Ramos (cell line): ENCODE measurements at regions not wholly inside any gene's neighbourhood (a gene's known extent, or its start where the extent isn't known, plus 50 kb on each side); places are given as distances from the start of the nearest gene placed in this dataset.

Source experiments
- in situ Hi-C: fragments of 300-500 bp; cut with MboI; formaldehyde crosslinking; loops from one replicate; pipeline ENCODE4 v1.14.3; 2022; ENCODE audit warnings: low sequenced_read_pairs; ENCODE audit not compliant: unreplicated experiment

- in situ Hi-C loops, result no loop called here
Measured at GRCh38 chr5:125377141-125377540, 630.7 kb upstream of the ZNF608 start.

GRCh38 chr5:125381290-125381689 is 634.9 kb upstream of the ZNF608 start:
- in situ Hi-C loops, result no loop called here

GRCh38 chr5:125384071-125384470 is 637.6 kb upstream of the ZNF608 start:
- in situ Hi-C loops, result no loop called here

- in situ Hi-C loops, result no loop called here
Measured at GRCh38 chr5:125390326-125390725, 643.9 kb upstream of the ZNF608 start.

GRCh38 chr5:125393221-125393815 is 646.9 kb upstream of the ZNF608 start:
- in situ Hi-C loops, result no loop called here

GRCh38 chr5:125394661-125395280 is 648.3 kb upstream of the ZNF608 start:
- in situ Hi-C loops, result no loop called here

GRCh38 chr5:125396462-125396861 is 650.0 kb upstream of the ZNF608 start:
- in situ Hi-C loops, result no loop called here

GRCh38 chr5:125398466-125398865 is 652.0 kb upstream of the ZNF608 start:
- in situ Hi-C loops, result no loop called here

GRCh38 chr5:125399885-125400284 is 653.4 kb upstream of the ZNF608 start:
- in situ Hi-C loops, result no loop called here

- in situ Hi-C loops, result no loop called here
Measured at GRCh38 chr5:125401724-125402622, 655.5 kb upstream of the ZNF608 start.

GRCh38 chr5:125402787-125403186 is 656.3 kb upstream of the ZNF608 start:
- in situ Hi-C loops, result no loop called here

GRCh38 chr5:125404056-125404455 is 657.6 kb upstream of the ZNF608 start:
- in situ Hi-C loops, result no loop called here

GRCh38 chr5:125408448-125409233 is 662.2 kb upstream of the ZNF608 start:
- in situ Hi-C loops, result no loop called here

GRCh38 chr5:125409234-125409860 is 662.9 kb upstream of the ZNF608 start:
- in situ Hi-C loops, result no loop called here

GRCh38 chr5:125409861-125410536 is 663.6 kb upstream of the ZNF608 start:
- in situ Hi-C loops, result no loop called here

- in situ Hi-C loops, result no loop called here
Measured at GRCh38 chr5:125410537-125411070, 664.2 kb upstream of the ZNF608 start.

GRCh38 chr5:125411071-125411743 is 664.8 kb upstream of the ZNF608 start:
- in situ Hi-C loops, result no loop called here

- in situ Hi-C loops, result no loop called here
Measured at GRCh38 chr5:125411744-125412560, 665.5 kb upstream of the ZNF608 start.
